GM21367 (cell line): ENCODE measurements at regions not wholly inside any gene's neighbourhood (a gene's known extent, or its start where the extent isn't known, plus 50 kb on each side); places are given as distances from the start of the nearest gene placed in this dataset.

Experiments
- ATAC-seq: cut with Tn5 transposase; IDR thresholded peaks from one replicate; pipeline ENCODE4 v1.9.1; 2021; ENCODE audit not compliant: unreplicated experiment

DNA sequence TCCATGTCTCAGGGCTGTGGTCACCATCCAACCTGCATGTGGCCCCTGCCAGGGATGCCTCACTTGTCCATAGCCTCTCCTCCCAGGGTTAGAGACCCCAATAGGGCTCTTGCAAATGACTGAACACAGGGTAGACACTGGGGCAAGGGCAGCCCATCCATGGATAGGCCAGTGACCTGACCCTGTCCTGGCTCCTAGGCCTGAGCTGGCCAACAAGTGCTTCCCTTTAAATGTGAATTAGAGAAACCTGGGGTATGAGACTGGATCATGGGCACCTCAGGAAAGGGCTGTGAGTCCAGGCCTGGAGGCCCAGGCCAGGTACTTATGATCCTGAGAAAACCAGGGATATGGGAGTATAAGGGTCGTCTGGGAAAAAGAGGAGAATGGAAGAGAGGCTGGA is 64.5 kb downstream of the COPS8 start:
- ATAC-seq = no peak

DNA sequence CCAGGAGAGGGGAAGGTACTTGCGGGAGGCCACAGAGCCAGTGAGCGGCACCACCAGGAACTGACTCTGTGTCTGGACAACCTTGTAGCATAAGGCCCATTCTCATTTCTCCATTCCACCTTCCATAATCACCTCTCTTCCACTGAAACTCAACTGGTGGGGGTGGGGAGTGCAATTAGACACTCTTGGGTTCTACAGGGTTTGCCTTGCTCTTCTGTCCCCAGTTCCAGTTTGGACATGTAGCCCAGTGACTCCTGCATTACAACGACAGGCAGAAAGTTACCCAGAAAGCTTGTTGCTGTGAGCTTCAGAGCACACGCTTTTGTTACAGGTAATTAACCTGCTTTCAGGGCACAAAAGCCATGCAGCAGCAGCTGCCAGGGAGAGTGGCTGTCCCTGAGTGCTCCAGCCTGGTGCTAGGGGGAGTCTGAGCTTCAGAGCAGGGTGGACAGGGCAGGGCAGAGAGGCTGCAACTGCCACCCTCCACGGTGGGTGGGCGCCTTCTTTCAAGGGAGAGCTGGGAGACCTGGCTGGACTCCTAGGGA is 65.2 kb downstream of the COPS8 start:
- ATAC-seq = no peak

DNA sequence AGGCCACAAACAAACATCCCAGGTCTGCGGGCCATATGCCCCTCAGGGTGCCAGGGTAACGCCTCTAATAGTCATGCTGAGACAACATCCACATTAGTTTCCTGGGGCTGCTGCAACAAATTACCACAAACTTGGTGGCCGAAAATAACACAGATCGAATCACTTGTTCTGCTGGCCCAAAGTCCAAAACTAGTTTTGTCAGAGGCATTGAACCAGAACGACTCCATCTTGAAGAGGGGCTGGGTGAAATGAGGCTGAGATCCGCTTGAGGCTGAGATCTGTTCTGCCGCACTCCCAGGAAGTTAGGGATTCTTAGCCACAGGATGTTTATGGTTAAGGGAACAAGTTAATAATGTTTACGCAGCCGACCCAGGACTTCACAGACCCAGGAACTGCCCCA is 66.7 kb downstream of the COPS8 start:
- no peak for ATAC-seq

DNA sequence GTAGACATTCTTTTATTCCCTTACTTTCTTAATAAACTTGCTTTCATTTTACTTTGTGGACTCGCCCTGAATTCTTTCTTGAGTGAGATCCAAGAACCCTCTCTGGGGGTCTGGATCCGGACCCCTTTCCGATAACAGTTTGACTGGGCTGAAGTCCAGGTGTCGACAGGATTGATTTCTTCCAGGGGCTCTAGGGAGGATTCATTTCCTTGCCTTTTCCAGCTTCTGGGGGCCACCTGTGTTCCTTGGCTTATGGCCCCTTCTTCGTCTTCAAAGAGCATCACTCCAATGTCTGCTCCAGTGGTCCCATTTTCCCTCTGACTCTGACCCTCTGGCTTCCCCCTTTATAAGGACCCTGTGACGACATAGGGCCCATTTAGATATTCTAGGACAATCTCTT is 67.5 kb downstream of the COPS8 start:
- ATAC-seq = no peak

DNA sequence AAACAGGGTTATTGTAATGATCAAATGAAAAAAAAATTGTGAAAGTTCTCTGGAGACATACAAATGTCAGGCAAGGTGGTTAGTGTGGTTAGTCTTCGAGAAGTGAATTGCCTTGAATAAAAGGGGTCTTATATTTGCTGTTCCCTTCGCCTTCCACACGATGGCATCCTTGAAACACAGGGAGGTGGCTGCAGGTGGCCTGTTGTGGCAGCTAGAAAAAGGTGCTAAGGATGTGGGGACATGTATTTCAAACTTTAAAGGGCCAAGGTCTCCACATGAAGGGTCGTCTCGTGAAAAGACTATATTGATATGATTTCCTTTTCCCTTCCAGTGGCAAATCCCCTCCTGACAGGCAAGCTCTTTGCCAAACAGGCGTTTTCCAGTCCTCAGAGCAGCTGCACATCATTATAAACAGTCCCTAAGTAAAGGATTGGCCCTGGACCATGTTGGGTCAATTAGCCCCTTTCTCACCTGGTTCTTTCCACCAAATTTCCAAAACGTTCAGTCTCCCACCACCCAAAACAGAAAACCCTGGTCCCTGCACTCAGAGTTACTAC is 68.5 kb downstream of the COPS8 start:
- no peak for ATAC-seq

DNA sequence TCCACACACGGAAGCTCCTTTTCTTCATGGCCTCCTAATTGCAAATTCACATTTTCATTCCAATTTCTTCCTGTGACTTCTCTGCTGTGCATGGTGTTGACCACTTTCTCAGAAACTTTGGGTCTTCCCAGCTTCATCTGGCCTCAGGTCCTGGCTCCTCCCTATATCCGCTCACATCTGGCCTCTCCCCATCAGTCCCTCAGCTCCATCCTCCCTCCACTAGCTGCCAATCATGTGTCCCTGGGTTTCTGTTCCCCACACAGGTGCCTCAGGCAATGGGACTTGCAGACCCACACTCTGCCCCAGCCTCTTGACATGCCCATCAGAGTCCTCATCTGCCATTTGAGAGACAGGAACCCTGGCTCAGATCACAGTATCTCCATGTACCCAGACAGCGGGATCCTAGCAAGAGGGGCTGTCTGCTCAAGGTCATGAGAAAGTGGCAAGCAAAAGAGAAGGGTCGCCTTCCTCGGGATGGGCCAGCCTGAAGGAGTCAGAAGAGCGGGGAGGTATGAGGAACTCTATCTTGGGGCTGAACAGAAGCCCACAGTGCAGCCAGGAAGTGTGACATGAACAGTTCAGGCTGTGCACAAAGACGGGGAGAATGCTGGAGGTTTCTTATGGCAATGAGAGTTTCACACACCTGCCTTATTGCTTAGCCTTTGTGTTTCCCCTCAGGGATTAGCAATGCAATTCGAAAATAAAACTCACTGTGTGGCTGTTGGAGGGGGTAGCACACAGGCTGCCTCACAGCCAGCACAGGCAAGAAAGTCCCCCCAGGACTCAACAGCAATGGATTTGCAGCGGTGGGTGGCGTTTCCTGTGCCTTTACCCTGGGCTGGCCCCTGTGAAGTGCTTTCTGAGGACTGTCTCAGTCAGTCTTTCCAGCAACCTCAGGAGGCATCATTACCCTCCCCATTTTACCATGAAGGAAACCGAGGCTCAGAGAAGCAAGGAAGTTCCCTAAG is 69.5 kb downstream of the COPS8 start:
- peak; percentile 57 for ATAC-seq

DNA sequence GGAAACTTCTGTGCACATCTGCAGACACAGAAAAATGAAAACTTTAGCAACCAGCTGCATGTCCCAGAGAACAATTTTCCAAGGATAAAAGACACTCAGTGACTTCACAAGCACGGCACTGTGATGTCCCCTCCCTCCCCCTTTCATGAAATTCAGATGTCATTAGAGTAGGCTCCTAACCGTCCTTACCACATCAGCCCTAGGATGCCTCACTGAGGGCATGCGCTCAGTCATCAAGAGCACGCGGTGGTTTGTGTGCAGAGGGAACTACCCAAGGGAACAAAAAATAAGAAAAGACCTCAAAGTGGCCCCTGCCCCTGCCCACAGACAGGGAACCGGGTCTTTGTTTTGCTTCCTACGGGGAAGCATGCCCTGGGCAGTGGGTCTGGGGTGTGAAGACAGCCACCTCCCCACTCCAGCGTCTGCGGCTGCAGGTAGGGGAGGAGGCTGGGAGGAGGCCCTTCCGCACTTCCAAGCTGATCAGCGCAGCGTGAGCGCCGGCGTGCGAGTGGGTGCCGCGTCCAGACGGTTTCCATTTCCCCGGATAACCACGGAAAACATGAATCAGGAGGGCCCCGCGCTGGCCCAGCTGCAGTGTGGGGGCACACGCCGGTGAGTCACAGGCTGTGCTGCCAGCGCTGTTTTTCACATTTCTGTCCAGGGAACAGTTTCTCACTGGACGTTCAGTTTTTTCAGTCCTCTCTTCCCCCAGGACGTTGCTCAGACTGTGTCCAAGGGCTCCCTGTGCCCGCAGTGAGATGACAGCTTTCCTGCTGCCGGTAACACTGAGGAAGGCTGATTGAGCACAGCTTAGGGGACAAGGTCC is 70.6 kb downstream of the COPS8 start:
- no peak for ATAC-seq

DNA sequence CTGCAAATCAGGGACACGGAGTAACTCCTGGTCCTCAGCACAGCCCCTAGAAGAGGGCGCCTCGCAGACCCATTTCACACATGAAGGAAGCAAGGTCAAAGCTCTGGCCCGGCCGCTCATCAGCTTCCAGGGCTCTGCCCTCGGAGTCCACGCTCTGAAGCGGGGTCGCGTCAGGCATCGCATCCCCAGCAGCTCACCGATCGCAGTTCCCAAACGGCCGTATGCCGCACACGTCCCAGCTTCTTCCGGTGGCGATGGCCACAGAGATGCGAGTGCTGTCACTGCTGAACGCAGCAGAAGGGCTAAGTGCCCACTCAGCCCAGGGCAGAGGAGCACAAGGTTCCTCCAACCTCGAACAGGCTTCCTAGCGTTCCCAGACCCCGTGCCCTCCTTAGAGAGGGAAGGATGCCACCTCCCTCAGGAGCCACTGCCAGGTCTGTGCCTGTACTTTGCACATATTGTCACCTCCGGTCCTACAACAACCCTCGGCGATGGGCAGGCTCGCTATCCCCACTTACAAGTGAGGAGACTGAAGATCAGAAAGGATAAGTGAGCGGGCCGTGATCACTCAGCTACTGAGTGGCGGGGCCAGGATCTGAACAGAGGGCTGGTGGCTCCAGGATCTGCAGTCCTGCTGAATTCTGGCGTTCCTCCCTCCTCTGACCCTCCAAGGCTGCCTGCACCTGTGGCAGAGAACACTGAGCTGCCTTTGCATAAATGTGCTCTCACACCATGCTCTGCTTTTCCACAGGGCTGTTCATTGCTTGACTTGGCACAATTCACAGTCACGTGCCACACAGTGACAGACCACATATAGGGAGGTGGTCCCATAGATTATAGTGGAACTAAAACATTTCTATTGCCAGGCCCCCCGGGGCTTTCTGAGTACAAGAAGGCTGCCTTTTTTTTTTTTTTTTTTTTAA is 71.4 kb downstream of the COPS8 start:
- ATAC-seq = no peak

DNA sequence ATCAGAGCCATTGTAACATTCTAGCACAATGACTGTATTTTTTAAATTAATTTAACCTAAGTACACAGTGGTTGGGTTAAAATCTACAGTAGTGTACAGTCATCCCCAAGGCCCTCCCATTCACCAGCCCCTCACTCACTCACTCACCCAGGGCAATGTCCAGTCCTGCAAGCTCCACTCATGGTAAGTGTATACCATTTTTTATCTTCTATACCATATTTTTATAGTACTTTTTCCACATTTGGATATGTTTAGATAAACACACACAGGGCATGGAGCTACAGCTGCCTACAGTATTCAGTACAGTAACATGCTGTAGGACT is 72.1 kb downstream of the COPS8 start:
- ATAC-seq = no peak

DNA sequence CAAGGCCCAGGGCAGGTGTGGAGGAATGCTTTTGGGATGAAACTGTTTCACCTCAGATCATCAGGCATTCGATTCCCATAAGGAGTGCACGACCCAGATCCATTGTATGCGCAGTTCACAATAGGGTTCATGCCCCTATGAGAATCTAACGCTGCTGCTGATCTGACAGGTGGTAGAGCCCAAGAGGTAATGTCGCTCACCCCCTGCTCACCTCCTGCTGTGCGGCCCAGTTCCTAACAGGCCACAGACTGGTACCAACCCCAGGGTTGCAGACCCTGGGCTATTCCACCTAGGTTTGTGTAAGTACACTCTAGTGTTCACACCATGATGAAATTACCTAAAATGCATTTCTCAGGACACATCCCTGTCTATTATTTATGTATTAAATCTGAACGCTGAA is 72.5 kb downstream of the COPS8 start:
- ATAC-seq = no peak

DNA sequence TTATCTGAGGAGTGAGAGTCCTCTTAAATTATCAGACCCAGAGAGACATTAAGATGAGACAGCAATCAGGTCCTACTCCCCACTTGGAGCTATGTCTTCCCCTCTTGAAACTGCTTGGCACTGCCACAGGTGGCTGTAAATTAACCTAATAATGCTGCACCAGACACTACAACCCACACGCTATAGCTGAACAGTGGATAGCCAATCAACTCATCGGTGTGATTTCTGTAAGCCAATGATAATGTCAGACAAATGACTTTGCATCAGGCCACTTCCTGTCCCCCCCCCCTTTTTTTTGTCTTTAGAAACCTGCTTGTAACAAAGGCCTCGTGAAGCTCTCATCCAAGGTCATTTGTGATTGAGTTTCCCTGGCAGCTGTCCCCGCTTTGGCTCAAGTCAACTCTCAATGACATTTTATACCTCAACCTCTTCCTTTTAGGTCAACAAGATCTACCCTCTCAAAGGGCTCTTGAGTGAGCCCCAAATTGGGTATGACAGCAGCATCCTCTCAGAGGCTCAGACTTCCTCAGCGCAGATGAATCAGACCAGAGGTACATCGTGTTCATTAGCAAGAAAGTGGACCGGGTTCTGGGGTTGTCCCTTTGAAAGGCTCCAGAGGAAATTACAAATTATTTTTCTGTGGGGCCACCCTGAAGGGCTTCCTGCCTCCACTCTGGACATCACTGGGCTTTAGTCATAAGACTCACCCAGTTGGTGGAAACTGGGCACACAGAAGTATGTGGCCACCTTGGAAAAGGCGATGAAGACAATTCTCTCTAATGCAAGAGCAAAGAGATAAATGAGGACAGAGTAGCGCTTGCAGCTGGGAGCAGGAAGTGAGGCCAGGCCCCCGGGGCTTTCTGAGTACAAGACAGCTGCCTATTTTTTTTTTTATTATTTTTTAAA is 73.6 kb downstream of the COPS8 start:
- no peak for ATAC-seq

DNA sequence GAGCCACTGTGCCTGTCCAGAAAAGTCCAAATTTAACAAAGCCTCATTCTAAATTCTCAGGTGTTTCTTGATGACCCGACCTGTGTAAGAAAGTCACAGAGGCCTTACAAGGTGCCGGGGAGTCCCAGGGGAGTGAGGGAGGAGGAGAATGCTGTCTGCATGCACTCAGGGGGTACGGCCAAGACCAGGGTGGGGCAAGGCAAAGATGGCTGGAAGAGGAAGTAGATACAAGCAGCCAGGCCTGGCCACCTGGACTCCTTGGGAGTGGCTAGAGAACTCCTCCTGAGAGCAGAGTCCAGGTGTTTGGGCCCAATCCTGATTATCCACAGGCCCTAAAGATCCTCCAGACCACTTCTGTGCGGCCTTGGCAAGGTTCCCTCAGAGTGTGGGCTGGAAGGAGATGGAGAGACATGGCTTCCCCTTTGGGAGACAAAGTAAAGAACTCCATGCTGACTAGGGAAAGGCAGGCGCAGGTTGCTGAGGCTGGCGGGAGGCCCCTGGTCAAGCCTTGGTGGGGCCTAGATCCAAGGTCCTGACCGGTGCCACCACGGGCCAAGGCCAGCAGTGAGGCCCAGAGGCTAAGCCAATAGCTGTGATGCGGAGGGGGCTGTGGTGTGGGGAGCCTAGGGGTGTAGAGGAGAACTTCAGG is 74.7 kb downstream of the COPS8 start:
- ATAC-seq = no peak

DNA sequence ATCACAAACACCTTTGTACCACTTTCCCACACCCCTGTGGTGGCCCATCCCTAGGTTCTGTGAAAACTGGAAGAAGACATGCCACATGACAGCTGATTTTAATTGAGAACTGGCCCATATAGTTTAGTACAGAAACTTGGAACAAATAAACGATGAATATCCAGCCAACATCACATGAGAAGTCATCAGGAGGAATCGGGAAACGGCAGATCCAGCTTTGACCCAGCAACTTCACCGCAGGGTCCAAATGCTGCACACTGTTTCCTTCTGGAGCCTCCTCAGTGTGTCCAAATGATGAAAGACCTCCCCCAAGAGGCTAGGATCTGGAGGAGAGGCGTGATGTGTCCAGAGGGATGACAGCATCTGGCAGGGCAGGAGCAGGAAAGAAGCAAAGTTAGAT is 75.5 kb downstream of the COPS8 start:
- no peak for ATAC-seq

DNA sequence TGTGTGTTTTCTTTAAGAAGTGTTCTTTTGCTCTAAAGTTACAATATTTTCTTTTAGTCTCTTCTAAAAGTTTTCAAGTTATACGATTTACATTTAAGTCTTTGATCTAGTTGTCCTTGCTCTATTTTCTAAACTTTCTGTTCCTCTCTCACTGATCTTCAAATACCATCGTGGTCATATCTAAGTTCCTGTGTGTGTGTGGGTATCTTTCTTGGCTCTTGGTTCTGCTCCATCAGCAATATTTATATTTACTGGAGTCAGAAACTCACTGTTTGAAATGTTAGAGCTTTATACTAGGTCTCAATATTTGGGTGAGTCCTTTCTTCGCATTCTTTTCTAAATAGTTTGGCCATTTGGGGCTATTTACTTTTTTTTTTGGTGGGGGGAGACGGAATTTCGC is 77.3 kb downstream of the COPS8 start:
- ATAC-seq = no peak

DNA sequence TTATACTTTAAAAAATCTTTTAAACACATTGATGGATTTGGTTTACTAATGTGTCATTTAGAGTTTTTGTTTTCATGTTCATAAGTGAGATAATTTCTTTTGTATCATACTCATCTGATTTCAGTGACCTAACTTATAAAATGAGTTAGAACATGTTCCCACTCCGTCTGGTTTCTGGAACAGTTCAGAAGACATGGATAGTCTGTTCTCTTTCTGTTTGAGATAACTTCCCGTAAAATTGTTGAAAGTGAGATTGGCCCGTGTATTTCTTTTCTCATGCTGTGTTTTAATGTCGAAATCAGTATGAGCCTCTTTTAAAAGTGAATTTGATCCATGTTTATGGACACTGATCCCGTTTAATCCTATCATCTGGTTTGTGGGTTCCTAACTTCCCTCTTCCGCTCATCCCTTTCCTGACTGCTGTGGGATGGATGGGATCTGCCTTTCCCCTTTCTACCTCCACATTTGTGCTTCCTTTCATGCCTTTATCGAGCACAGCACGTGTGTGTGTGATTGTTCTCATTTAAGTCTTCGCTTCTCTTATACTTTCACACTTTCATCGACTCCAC is 78.9 kb downstream of the COPS8 start:
- no peak for ATAC-seq

DNA sequence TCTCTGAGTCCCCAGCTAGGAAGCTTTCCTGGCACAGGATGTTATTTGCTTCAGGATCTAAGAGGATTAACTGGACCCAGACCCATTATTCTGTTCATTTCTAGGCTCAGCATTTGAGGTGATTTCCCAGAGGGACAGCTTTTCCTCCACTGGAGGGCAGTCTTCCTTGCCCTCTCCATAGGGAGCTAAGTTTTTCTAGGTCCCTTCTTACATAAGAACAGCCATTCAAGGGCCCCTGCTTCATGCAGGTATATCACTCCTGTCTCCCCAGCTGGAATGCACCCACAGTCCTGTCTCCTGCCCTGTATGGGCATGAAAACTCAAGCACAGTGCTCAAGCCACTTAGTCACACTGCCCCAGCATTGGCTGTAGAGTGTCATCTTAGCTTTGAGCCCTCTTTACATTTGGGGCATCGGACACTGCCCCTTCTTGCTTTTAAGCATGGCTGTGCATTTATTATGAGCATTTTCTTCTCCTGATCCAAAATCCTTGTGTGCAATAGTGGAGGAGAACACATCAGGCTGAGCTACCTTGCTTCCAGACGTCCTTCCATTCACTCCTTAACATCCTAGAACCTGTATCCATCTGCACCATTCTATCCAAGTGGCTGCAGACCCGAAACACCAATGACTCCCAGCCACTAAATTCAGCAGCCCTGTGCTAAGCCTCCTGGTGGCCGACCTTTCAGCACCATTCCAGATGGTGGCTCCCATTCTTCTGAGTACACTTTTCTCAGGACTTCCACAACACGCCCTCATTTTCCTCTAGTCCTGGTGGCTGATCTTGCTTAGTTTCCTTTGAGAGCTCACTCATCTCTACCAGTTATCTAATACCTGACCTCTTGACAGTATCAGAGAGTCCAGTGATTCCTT is 80.0 kb downstream of the COPS8 start:
- ATAC-seq = no peak

DNA sequence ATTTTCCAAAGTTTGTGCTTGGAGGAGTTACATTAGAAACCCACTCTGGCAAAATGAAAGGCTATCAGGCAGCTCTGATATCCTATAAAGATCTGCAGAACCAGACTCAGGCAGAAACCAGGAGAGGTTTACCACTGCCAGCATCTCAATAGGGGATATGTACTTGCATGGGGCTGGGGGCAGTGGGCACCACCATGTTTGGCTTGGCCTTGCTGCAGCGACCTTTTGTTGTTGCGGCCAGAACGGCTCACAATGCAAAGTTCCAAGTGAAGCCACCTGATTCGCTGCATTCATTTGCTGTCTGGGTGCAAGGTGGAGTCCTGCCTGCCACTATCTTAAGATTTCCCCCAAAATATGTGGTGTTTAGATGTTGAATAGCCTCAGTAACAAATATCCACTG is 81.3 kb downstream of the COPS8 start:
- no peak for ATAC-seq

DNA sequence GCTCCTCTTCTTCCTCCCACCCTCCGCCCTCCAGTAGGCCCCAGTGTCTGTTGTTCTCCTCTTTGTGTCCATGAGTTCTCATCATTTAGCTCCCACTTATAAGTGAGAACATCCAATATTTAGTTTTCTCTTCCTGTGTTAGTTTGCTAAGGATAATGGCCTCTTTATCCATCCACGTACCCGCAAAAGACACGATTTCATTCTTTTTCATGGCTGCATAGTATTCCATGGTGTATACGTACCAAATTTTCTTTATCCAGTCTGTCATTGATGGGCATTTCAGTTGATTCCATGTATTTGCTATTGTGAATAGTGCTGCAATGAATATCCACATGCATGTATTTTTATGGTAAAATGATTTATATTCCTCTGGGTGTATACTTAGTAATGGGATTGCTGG is 82.2 kb downstream of the COPS8 start:
- no peak for ATAC-seq
